ENCODE measurements at regions not wholly inside any gene's neighbourhood (a gene's known extent, or its start where the extent isn't known, plus 50 kb on each side); places are given as distances from the start of the nearest gene placed in this dataset.

DNA sequence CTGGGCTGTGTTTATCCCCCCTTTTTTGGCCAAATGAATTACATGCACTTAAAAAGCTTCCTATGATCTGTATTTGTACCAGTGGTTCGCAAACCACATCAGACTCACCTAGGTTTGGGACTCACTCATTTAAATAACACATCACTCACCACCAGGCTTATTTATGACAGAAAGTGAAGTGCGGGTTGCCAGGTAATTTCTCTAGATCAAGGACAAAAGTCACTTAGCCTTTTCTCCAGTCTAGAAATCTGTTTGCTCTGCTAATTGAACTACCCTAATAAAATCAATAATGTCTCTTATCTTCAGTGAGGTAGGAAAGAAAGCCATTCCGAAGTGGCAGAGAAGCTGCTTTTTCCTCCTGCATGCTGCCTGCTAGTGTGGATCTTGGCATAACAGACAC lies 88.1 kb upstream of the SLC8A1 start:
- TF ChIP-seq CTCF (IDR thresholded peaks at IDR 0.05) (no peak), POLR2A (IDR thresholded peaks at IDR 0.05) (no peak)

Data from thyroid gland (tissue), 4 donors.